ENCODE measurements at regions not wholly inside any gene's neighbourhood (a gene's known extent, or its start where the extent isn't known, plus 50 kb on each side); places are given as distances from the start of the nearest gene placed in this dataset.
"Not testable (repeated sequence)": the region's sequence is repeated elsewhere in the genome, so short reads cannot be mapped to it uniquely, and the experiment has no call there.

- DNase-seq, result no peak
These were observed 231.7 kb downstream of the ZNF621 start for GRCh38 chr3:40756500-40756899.

GRCh38 chr3:40762771-40763170, 238.0 kb downstream of the ZNF621 start:
- DNase-seq, result not testable (repeated sequence)

- DNase-seq, result no peak
These were observed 239.0 kb downstream of the ZNF621 start for GRCh38 chr3:40763807-40764206.

- DNase-seq, result no peak
These were observed 240.0 kb downstream of the ZNF621 start for GRCh38 chr3:40764747-40765146.

GRCh38 chr3:40765884-40766283, 241.1 kb downstream of the ZNF621 start:
- no peak for DNase-seq

GRCh38 chr3:40766396-40766795, 241.6 kb downstream of the ZNF621 start:
- DNase-seq, result no peak

GRCh38 chr3:40768046-40768445, 243.3 kb downstream of the ZNF621 start:
- DNase-seq, result no peak

- DNase-seq, result no peak
These were observed 243.8 kb downstream of the ZNF621 start for GRCh38 chr3:40768536-40768935.

GRCh38 chr3:40770061-40770460, 245.3 kb downstream of the ZNF621 start:
- no peak for DNase-seq

GRCh38 chr3:40771112-40771511, 246.4 kb downstream of the ZNF621 start:
- DNase-seq, result no peak

- no peak for DNase-seq
These were observed 254.3 kb downstream of the ZNF621 start for GRCh38 chr3:40779039-40779438.

GRCh38 chr3:40780291-40780924, 255.6 kb downstream of the ZNF621 start:
- peak; percentile 14 for DNase-seq

GRCh38 chr3:40780925-40781406, 256.2 kb downstream of the ZNF621 start:
- DNase-seq, result no peak

- DNase-seq, result no peak
These were observed 257.5 kb downstream of the ZNF621 start for GRCh38 chr3:40782111-40782721.

GRCh38 chr3:40790746-40791145, 266.0 kb downstream of the ZNF621 start:
- DNase-seq, result no peak

- no peak for DNase-seq
These were observed 269.0 kb downstream of the ZNF621 start for GRCh38 chr3:40793730-40794129.

GRCh38 chr3:40800343-40800742, 275.6 kb downstream of the ZNF621 start:
- no peak for DNase-seq

- DNase-seq, result no peak
These were observed 276.6 kb downstream of the ZNF621 start for GRCh38 chr3:40801284-40801741.

GRCh38 chr3:40803311-40803710, 278.6 kb downstream of the ZNF621 start:
- no peak for DNase-seq

GRCh38 chr3:40805456-40805855, 280.7 kb downstream of the ZNF621 start:
- DNase-seq, result no peak

GRCh38 chr3:40810813-40811212, 286.1 kb downstream of the ZNF621 start:
- DNase-seq, result no peak

GRCh38 chr3:40817017-40817416, 292.3 kb downstream of the ZNF621 start:
- no peak for DNase-seq

GRCh38 chr3:40821315-40821714, 296.6 kb downstream of the ZNF621 start:
- no peak for DNase-seq

- DNase-seq, result peak; percentile 13
These were observed 302.5 kb downstream of the ZNF621 start for GRCh38 chr3:40827226-40827625.

Data from NCI-H1105 (cell line).